ENCODE measurements at regions not wholly inside any gene's neighbourhood (a gene's known extent, or its start where the extent isn't known, plus 50 kb on each side); places are given as distances from the start of the nearest gene placed in this dataset.

DNA sequence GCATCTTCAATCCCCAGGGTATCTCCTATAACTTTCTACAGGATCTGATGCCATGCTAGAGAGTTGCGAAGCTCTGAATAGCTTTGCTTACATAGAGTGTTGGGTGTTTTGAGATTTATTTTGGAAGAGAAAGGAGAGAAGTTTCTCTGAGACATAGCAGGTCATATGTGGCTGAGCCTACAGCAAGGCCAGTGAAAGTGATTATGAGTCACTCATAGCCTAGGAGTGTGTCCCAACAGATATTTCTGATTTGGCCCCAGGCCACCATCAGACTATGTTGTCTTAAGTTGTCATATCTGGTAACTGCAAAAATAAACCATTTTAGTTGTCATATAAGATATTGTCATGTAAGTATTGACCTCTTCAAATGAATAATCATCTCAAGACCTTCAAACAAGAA, 132.0 kb upstream of the RAI14 start:
- Histone ChIP-seq H3K4me1 (ENCODE audit: insufficient read depth, low read length) (no peaks in the 10 kb centered on the region), H3K9me3 (ENCODE audit: low read depth, low read length) (no peaks in the 10 kb centered on the region)

DNA sequence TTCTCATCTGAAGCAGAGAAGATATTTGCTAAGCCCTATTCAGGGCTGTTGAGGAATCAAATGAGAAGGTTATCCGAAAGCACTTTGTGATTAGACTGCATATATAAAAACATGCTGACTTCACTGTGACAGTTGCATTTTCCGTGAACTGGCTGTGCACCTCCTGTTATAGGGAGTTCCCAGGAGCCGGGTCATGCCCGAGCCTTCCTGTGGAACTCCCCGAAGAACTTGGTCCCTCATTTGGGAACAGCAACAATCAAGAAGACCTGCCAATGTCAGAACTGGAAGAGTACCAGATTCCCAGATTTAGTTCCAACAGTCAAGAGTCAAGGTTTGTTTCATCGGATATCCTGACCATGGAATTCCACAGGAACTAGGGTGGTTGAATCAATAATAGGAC, 130.4 kb upstream of the RAI14 start:
- H3K4me3 ChIP-seq (ENCODE audit: low read length), result no peak overlapping the region
- no peaks in the 10 kb centered on the region for H3K9me3 ChIP-seq (ENCODE audit: low read depth, low read length)
- no peaks in the 10 kb centered on the region for H3K4me1 ChIP-seq (ENCODE audit: insufficient read depth, low read length)
- no peaks in the 10 kb centered on the region for H3K27me3 ChIP-seq (ENCODE audit: insufficient read depth, low read length)

More for the DNA sequence above, 132.0 kb upstream of the RAI14 start:
- Histone ChIP-seq H3K4me3 (ENCODE audit: low read length) (no peak overlapping the region), H3K27me3 (ENCODE audit: insufficient read depth, low read length) (no peaks in the 10 kb centered on the region)

DNA sequence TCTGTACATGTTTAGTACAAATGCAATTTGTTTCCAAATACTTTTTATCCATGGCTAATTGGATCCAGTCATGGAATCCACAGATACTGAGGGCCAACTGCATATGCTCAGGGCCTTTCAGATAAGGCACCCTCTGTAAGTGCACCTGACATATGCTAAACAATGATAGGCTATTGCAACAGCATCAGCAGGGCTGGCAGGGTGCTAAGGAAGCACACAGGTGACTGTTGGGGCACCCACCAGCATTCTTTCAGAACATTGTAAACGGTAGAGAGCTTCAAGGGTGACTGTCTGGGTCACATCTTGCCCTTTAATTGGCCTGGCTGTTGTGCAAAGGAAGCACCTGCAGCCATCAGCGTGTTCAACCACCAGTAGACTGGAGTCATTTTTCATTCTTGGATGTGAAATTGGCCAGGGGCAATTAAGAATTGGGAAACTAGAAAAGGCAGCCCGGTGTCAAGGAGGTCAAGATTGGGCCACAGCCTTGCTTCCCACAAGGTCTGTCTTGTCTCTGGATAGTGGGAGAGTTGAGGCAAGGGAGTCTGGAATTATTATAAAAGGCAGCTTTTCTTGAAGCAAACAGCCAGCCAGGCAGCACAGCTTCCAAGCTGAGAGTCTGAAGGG, 129.3 kb upstream of the RAI14 start:
- Histone ChIP-seq H3K4me1 (ENCODE audit: insufficient read depth, low read length) (no peaks in the 10 kb centered on the region), H3K9me3 (ENCODE audit: low read depth, low read length) (no peaks in the 10 kb centered on the region), H3K4me3 (ENCODE audit: low read length) (no peak overlapping the region), H3K27me3 (ENCODE audit: insufficient read depth, low read length) (no peaks in the 10 kb centered on the region)

DNA sequence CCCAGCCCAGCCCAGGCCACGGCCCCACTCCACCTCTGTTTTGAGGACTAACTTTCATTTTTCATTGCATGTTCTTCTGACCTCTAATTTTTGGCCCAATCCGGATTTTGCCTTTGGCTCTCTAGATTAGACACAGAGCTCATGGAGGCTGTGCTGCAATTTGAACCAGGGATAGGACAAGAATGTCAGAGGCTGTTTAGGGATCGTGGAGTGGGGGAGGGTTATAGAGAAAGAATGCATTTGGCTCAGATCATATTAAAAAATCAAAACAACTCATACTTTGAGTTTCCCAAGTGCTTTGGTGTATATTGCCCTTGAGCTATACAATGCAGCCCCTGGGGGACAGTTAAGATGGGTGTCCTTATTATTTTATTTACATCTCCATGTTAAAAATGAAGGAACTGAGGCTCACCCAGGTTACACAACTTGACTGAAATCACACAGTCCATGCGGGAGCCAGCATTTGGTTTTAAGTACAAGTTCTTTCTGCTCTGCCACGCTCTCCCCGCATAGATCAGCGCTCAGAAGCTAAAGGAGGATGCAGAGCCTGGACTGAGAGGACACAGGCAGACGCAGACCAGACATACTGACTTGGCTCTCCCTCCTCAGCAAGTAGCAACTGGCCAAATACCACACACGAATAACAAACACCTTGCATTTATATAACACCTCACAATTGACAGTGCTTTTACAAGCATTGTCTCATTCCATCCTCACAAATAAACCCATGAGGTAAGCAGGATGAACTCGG, 126.4 kb upstream of the RAI14 start:
- H3K9me3 ChIP-seq (ENCODE audit: low read depth, low read length), result no peaks in the 10 kb centered on the region

DNA sequence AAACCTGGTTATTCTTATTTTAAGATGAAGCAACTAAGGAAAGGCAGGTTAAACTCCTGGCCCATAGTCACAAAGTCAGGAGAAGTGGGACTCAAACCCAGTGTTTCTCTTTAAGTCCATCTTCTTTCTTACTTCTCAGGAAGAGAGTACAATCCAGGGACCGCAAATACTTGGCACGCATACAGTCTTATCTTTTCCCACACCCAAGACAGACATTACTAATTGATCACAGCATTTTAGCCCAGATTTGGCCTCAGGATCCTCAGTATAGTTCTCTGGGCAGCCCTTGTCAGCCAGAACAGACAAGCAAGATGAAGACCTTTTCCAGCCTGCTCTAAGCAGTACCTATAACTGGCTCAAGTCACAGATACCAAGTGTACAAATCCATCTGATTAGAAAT, 125.5 kb upstream of the RAI14 start:
- H3K4me1 ChIP-seq (ENCODE audit: insufficient read depth, low read length), result no peaks in the 10 kb centered on the region
- no peaks in the 10 kb centered on the region for H3K27me3 ChIP-seq (ENCODE audit: insufficient read depth, low read length)
- no peak overlapping the region for H3K4me3 ChIP-seq (ENCODE audit: low read length)
- H3K9me3 ChIP-seq (ENCODE audit: low read depth, low read length), result no peaks in the 10 kb centered on the region

More for the DNA sequence above, 126.4 kb upstream of the RAI14 start:
- H3K4me1 ChIP-seq (ENCODE audit: insufficient read depth, low read length), result no peaks in the 10 kb centered on the region
- H3K4me3 ChIP-seq (ENCODE audit: low read length), result no peak overlapping the region
- H3K27me3 ChIP-seq (ENCODE audit: insufficient read depth, low read length), result no peaks in the 10 kb centered on the region

DNA sequence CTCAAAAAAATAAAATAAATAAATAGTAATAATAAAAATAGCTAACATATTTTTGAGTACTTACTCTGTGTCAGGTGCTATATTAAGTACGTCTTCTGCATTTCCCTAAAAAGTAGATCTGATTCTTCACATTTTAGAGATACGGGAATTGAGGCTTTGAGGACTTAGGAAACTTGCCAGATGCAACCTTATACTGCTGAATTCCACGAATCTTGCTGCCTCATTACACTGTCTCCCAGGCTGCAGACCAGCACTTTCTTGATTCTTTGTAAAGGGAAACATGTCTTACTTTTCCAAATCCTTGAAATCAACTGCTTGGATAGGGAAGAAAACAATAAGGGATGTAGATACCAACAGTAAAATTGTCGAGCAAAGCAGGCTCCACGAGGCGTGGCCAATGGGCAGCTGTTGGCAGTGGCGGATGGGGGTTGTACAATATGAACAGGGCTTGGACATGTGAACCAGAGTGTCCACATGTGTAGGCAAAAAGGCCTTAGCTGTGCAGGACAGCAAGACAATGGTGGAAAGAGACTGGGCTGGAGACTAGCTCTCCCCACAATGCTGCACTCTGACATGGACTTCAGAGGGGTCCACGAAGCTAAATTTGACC, 124.3 kb upstream of the RAI14 start:
- Histone ChIP-seq H3K4me1 (ENCODE audit: insufficient read depth, low read length) (no peaks in the 10 kb centered on the region), H3K4me3 (ENCODE audit: low read length) (no peak overlapping the region), H3K9me3 (ENCODE audit: low read depth, low read length) (no peaks in the 10 kb centered on the region), H3K27me3 (ENCODE audit: insufficient read depth, low read length) (peaks cover 2% of the 10 kb centered on the region)

DNA sequence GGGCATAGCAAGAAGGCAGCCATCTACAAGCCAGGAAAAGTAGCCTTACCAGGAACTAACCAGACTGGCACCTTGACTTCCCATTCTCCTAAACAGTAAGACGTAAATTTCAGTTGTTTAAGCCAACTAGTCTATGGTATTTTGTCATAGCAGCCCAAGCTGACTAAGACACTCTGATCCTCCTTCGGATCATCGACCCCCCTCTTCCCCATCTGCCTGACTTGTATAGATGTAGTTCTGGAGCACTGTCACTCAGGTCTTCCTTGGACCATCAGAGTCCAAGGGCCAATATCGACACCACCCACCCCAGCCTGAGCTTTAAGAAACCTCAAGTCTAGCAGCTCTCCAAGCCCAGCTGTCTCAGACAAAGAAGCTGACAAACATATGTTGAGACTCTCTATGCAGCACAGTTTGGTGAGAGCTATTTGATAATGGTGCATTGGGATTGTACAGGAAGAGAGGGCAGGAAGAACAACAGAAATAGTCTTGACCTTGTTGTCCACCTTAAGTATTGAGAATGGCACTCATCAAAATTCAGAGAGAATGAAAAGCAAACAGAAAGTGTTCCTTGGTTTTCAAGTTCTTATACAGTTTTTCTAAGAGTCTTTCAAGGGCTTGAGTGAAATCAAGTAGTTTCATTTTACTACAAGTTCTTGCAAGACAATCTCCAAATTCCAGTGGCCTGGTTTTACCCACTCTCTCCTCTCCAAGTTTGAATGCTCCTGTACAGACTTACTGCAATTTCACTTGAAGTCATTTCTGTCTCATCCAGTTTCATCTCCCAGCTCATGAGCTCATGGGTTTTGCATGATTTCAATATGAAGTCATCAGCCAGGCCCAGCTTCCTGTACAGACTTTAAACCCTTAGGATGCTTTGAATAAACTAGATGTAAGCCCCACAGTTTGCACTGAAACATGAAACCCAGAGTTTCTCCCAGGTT, 122.3 kb upstream of the RAI14 start:
- Histone ChIP-seq H3K4me1 (ENCODE audit: insufficient read depth, low read length) (no peaks in the 10 kb centered on the region), H3K4me3 (ENCODE audit: low read length) (no peak overlapping the region), H3K9me3 (ENCODE audit: low read depth, low read length) (no peaks in the 10 kb centered on the region), H3K27me3 (ENCODE audit: insufficient read depth, low read length) (peaks cover 2% of the 10 kb centered on the region)

DNA sequence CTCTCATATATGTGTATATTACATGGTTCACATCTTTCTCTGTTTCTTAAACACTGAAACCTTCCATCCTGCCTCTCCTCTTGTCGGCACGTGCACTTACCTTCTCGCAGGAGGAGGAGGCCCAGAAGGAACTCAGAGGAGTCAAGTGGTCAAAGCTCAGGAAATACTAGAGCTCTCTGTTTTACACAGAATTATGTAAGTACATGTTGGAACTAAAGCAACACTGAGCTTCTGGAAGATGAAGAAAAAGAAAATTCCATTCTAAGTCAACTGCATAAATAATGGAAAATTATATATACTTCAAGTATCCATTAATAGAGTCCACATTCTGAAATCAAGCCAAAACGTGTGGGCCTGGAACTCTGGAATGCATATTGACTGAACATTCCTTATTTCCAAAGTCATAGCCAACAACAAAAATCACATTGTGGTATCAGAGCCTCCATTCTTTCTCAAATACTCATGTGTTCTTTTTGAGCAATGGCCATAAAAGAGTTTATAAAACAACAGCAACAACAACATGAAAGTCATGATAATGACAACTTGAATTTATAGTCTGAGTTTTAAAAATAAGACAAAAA, 121.5 kb upstream of the RAI14 start:
- no peaks in the 10 kb centered on the region for H3K9me3 ChIP-seq (ENCODE audit: low read depth, low read length)
- H3K4me1 ChIP-seq (ENCODE audit: insufficient read depth, low read length), result no peaks in the 10 kb centered on the region
- H3K4me3 ChIP-seq (ENCODE audit: low read length), result no peak overlapping the region
- peaks cover 6% of the 10 kb centered on the region for H3K27me3 ChIP-seq (ENCODE audit: insufficient read depth, low read length)

DNA sequence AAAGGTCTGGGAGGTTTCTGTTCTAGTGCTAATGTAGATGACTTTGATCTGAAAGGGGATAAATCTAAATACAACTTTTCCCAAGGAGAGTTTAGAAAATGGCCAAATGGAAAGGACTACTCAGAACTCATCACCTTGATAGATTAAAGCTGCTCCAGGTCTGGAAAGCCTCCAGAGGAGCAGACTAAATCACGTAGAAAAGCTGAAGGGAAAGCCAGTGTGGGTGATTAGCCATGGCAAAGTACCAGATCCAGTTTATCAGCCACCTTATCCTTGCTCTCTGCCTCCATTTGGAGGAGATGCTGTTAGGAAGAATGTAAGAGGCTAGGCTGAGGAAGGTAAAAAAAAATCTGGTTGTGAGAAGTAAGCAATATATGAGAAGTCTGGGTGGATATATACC, 120.7 kb upstream of the RAI14 start:
- peaks cover 10% of the 10 kb centered on the region for H3K27me3 ChIP-seq (ENCODE audit: insufficient read depth, low read length)
- H3K9me3 ChIP-seq (ENCODE audit: low read depth, low read length), result no peaks in the 10 kb centered on the region
- no peaks in the 10 kb centered on the region for H3K4me1 ChIP-seq (ENCODE audit: insufficient read depth, low read length)
- H3K4me3 ChIP-seq (ENCODE audit: low read length), result no peak overlapping the region

DNA sequence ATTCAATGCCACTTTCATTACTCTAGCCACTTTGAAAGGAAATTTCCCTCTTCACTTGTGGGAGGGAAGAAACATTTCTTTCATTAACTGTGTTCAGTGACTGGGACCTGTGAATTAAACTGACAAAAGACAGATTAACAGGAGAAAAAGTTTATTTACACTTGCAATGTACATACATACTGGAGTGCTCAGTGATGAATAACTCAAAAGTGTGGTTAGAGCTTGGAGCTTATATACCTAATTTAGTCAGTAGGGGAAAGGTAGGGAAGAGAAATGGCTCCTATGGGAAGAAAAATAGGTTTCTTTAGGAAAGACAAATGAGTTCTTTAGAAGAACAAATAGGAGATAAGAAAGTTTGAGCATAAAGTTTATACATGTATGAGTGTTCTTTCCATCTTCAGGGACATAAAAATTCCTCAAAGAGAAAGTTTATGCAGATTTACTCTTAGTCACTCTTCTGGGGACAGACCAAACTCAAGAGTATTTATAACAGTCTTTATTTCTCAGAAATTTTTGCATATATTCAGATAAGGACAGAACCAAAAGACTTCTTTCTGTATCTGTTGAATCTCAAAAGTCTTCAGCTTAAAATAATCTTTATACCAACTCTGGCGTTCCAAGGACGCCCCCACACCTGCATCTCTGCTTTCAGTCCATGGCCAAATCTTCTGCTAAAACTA, 120.0 kb upstream of the RAI14 start:
- H3K9me3 ChIP-seq (ENCODE audit: low read depth, low read length), result no peaks in the 10 kb centered on the region
- H3K4me3 ChIP-seq (ENCODE audit: low read length), result no peak overlapping the region
- H3K4me1 ChIP-seq (ENCODE audit: insufficient read depth, low read length), result no peaks in the 10 kb centered on the region
- peaks cover 10% of the 10 kb centered on the region for H3K27me3 ChIP-seq (ENCODE audit: insufficient read depth, low read length)

DNA sequence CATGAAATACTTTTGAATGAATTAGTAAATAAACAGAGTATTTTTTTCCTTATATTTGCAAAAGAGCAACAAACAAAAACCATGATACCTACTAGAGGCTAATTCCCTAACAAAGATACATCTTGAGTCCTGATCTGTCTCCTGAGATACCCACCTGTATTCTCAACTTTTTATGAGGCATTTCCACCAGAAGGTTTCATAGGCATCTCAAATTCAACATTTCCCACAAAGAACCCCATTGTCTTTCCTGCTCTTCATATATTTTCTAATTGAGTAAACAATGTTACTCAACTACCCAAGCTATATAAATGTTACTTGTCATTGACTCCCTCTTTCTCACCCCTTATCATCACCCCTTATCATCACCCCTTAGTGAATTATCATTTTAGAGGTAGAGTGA, 119.4 kb upstream of the RAI14 start:
- H3K4me3 ChIP-seq (ENCODE audit: low read length), result no peak overlapping the region
- no peaks in the 10 kb centered on the region for H3K4me1 ChIP-seq (ENCODE audit: insufficient read depth, low read length)
- H3K9me3 ChIP-seq (ENCODE audit: low read depth, low read length), result no peaks in the 10 kb centered on the region
- H3K27me3 ChIP-seq (ENCODE audit: insufficient read depth, low read length), result peaks cover 10% of the 10 kb centered on the region

DNA sequence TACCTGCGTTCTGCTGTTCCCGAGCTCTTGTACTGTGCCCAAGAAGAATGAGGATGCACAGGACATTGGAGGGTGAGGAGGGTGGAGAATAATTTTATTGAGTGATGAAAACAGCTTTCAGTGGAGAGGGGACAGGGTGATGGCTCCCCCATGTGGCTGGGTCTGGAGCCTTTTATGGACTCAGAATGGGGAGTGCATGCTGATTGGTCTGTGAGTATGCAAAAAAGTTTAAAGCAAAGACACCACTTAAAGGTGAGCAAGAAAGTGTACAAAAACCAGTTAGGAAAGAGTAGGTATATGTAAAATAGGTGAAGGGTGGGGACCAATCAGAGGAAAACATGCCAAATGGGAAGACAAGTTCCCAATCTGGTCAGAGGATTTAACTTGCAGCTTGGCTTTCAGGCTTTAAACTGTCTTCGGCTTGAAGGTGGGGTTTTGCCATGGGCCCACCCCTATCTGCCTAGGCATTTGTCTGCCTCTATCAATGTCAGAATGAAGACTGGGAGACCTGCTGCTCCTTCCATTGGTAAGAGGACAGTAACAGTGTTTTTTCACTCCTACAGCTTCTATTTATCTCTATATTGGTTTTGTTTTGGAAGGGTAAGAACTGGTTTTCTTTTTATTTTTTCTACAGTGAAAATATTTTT, 118.0 kb upstream of the RAI14 start:
- H3K9me3 ChIP-seq (ENCODE audit: low read depth, low read length), result no peaks in the 10 kb centered on the region
- H3K4me1 ChIP-seq (ENCODE audit: insufficient read depth, low read length), result no peaks in the 10 kb centered on the region
- H3K27me3 ChIP-seq (ENCODE audit: insufficient read depth, low read length), result peaks cover 10% of the 10 kb centered on the region
- H3K4me3 ChIP-seq (ENCODE audit: low read length), result no peak overlapping the region

DNA sequence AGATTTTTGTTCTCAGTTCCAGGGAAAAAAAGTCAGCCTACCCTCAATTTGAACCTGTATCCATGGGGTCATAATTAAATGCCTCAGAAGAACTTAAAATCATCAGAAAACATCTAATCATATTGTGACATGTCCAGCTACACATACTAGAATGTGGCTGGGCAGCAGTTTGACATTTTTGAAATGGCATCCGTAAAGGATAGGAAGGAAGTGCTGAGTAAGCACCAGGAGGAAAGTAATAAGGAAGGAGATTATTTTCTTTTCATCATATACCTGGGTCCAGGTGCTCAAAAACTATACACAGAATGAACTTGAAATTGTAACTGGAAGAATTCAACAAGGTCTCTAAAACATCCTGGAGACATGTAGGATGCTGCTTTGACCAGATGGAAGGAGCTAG, 116.9 kb upstream of the RAI14 start:
- Histone ChIP-seq H3K9me3 (ENCODE audit: low read depth, low read length) (no peaks in the 10 kb centered on the region), H3K27me3 (ENCODE audit: insufficient read depth, low read length) (peaks cover 10% of the 10 kb centered on the region)

DNA sequence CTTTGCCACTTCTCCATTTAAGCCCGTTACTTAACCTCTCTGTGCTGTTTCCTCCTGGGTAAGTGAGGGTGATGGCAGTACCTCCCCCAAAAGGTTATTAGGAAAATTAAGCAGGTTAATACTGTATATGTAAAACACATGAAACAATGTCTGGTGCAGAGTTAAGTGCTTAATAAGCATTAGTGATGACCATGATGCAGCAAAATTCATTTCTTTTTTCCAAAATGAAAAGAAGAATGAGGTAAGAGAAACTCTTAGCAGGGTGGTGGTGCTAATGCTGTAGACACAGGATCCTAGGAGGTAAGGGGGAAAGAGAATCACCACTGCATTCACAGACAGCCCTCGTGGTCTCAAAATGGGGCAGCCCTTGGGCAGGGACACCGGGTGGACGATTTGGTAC, 115.1 kb upstream of the RAI14 start:
- H3K4me1 ChIP-seq (ENCODE audit: insufficient read depth, low read length), result no peaks in the 10 kb centered on the region
- no peaks in the 10 kb centered on the region for H3K9me3 ChIP-seq (ENCODE audit: low read depth, low read length)
- H3K27me3 ChIP-seq (ENCODE audit: insufficient read depth, low read length), result peaks cover 10% of the 10 kb centered on the region
- no peak overlapping the region for H3K4me3 ChIP-seq (ENCODE audit: low read length)

More for the DNA sequence above, 116.9 kb upstream of the RAI14 start:
- Histone ChIP-seq H3K4me1 (ENCODE audit: insufficient read depth, low read length) (no peaks in the 10 kb centered on the region), H3K4me3 (ENCODE audit: low read length) (no peak overlapping the region)

Data from mononuclear cell (primary cell).